Cerebellar nuclear complex (tissue), 1 donor: ENCODE measurements at regions not wholly inside any gene's neighbourhood (a gene's known extent, or its start where the extent isn't known, plus 50 kb on each side); places are given as distances from the start of the nearest gene placed in this dataset.
"Not testable (repeated sequence)": the region's sequence is repeated elsewhere in the genome, so short reads cannot be mapped to it uniquely, and the experiment has no call there.

Experiments
- DNase-seq, 2 experiments: peaks; one replicate each; lab custom pipeline; 2025; lab: John Stamatoyannopoulos, UW

DNA sequence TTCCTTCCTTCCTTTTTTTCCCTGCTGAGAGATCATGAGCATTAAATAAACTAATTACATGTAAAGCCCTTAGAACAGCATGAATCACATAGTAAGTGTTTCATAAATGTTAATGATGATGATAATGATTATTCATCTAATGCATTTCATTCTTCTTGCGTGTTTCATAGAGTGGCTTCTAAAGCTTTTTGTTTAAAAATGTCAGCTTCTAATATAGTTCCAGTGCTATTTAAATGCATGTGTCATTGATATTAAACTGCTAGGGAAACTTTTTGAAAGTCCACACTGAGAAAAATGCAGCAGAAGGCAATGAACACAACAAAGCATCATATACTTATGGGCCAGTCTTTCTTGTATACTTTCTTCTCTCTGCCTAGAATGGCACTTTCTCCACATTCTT is 894.8 kb downstream of the REEP3 start:
- no peak for DNase-seq

DNA sequence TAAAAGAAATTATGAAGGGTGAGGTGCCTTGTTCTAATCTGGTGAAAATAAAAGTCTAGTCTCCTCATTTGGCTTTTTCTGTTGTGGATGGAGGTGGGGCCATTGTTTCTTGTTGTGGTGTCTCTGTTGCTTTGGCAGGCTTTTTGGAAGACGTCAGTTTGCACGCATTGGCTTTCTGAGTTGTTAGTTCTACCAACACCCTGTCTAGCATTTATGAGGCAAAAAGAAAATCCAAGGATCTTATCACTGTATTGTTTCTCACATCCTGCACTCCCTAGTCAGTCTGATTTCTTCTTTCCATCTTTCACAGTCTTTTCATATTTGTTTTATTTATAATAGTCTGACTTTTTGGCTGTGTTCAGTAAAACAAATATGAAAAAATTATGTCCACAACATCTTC is 898.3 kb downstream of the REEP3 start:
- DNase-seq, result no peak

DNA sequence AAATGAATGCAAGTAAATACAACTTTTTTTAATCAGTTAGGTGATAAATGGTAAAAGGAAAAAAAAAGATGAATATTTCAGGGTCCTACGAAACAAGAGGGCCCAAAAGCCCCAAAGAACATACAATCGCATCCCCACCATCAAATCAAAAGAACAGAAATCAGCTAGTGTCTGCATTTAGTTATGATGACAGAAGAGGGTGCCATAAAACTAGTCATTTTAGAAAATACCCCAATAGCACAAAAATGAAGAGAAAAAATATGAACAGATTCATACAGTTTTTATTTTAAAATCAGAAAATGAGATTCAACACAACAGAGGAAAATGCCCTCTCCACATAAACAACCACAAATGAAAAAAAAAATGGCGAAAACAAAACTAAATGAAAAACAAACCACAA is 905.5 kb downstream of the REEP3 start:
- DNase-seq, result no peak

DNA sequence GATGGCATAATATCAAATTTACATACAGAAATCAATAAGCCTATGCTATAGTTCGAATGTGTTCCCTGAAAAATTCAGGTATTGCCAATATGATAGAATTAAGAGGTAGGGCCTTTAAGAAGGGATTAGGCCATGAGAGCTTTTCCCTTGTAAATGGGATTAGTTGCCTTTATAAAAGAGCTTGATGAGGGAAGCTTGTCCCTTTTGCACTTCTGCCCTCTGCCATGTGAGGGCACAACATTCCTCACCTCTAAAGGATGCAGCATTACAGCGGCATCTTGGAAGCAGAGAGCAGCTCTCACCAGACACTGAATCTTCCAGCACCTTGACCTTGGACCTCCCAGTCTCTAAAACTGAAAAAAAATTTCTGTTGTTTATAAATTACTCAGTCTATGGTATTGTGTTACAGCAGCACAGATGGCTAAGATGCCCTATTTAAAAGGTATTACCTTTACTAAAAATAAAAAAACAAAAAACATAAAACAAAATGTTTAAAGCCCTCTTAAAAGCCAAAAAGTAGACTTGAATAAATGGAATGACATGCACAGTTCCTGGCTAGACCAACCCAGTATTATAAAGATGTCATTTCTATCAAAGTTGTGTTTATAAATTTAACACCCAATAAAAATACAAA is 909.6 kb downstream of the REEP3 start:
- DNase-seq, result no peak

DNA sequence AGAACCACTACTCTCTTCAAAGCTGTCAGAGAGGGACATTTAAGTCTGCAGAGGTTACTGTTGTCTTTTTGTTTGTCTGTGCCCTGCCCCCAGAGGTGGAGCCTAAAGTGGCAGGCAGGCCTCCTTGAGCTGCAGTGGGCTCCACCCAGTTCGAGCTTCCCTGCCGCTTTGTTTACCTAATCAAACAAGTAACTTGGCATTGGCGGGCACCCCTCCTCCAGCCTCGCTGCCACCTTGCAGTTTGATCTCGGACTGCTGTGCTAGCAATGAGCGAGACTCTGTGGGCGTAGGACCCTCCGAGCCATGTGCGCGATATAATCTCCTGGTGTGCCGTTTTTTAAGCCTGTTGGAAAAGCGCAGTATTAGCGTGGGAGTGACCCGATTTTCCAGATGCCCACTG is 920.7 kb downstream of the REEP3 start:
- not testable (repeated sequence) for DNase-seq

DNA sequence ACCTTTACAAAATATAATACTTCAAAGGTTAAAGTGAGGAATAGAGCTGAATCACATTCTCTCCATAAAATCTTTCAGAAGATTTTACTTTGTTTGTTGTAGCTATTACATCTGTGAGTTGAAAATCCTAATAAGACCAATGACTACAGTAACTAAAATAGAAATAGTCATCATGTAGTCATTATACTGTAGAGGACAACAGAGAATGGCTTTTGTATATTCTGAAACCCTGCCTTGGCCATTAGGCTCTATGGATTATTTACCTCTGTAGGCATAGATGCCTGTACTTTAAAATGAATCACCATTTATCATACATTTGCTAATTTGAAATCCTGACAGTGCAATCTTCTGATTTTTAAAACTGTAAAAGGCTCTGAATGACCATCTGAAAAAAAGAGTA is 923.0 kb downstream of the REEP3 start:
- DNase-seq, result no peak

DNA sequence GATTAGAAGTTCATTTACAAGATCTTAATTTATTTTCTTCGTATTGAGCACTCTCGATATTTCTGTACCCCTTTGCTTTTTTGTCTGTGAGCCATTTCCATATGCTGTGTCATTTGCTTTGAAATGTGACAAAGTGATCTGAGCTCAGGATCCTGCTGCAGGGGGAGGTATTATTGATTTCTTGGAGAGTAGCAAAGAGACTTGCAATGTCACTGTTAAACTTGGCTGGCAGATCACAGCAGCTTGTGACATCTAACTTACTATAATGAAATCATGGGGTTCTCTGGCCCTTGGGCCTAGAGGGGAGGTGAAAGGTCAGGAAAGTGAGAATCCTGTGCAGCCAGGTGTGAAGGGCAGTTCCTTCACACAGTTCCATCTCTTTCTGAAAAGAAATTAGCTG is 923.4 kb downstream of the REEP3 start:
- DNase-seq, result no peak

DNA sequence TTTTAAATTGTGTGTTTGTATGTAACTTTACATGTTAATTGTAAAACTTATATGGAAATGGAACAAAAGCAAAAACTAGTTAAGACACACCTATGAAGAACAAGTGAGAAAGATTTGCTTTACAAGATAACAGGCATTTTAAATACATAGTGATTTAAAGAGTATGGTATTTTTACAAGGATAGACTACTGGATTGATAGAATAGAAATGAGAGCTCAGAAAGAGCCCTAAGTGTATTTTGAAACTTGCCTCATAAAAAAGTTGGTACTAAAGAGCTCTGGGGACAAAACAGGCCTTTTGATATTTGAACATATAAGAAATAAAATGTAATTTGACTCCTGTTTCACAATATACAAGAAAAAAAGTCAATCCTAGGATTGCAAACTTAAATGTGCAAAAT is 928.4 kb downstream of the REEP3 start:
- DNase-seq, result no peak

DNA sequence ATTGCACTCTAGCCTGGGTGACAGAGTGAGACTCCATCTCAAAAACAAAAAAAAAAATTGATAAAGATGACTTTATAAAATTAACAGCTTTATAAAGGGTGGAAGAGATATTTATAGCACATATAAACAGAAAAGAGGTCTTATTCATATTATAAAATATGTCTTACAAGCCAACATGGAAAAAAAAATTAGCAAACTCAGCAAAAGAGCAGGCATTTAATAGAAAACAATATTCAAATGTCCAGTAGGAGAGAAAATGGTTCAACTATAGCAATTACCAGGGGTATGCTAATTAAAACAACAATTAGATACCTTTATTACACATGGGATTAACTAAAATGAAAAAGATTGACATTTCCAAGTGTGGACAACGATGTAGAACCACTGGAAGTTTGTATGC is 929.1 kb downstream of the REEP3 start:
- DNase-seq, result no peak

DNA sequence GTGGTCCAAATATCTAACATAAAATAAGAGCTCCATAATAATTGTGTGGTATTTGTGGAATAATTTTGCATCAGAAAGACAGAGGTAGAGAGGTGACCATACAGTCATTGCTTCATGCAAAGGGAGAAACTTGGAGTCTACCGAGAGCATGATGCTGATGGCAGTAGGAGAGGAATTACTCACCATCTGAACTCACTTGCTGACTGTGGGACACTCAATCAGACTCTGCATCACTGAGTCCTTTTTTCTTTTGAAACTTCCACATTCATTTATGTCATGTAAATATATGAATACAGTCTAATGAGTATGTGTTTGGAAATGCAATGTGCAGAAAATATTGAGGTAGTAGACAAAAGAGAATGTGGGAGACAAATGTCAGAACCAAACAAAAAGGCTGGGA is 933.8 kb downstream of the REEP3 start:
- no peak for DNase-seq

DNA sequence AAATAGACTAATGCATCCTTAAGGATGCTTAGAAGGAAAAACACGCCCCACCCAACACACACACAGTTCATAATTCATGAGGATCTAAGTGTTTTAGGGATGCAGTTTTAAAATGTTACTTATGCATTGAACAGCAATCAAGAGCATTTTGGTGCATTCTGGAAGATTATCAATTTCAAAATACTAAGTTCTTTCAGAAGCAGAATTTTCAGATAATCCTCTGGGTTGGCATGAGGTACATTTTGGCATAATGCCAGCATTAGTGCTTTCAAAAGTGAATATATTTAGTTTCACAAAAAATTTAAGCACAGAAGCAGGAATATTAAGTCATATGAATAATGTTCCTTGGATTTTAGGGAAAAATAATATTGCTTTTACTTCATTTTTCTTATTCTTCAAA is 937.1 kb downstream of the REEP3 start:
- no peak for DNase-seq

DNA sequence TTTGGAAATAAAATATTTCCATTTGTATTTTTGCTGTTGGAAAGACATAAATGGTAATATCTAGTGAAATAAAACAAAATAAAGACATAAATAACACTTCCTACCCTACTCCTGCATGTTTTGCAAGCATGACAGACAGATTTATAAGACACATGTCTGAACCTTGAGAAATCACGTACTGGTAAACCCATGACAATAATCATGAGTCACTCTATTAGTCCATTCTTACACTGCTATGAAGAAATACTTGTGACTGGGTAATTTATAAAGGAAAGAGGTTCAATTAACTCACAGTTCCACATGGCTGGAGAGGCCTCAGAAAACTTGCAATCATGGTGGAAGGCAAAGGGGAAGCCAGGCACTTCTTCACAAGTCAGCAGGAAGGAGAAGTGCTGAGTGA is 942.2 kb downstream of the REEP3 start:
- DNase-seq, result no peak

DNA sequence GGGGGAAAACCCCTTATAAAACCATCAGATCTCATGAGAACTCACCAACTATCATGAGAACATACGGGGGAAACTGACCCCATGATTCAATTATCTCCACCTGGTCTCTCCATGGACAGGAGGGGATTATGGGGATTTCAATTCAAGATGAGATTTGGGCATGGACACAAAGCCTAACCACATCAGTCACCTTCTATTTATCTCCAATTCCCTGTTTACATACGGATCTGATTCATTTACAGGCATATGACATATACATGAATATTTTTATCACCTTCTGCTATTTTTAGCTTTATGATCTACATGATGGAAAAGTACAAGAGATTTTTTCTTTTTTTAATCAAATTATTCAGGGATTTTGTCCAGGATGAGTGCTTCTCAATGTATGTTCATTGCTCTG is 944.5 kb downstream of the REEP3 start:
- no peak for DNase-seq

DNA sequence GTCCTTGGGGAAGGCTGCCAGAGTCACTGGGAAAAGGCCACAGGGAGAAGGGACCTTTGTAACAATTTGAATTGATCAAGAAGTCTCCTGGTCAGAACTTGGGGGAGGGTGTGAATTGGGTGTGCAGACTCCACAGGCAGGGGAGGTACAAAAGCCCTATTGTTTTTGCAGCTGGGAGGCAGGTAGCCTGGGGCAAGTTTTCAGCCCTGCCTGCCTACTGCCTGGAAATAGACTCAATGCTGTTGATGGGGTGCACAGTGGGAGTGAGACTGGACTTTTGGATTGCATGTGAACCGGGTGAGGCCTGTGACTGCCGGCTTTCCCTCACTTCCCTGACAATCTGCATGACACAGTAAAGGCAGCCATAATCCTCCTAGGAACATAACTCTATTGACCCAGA is 947.0 kb downstream of the REEP3 start:
- no peak for DNase-seq

DNA sequence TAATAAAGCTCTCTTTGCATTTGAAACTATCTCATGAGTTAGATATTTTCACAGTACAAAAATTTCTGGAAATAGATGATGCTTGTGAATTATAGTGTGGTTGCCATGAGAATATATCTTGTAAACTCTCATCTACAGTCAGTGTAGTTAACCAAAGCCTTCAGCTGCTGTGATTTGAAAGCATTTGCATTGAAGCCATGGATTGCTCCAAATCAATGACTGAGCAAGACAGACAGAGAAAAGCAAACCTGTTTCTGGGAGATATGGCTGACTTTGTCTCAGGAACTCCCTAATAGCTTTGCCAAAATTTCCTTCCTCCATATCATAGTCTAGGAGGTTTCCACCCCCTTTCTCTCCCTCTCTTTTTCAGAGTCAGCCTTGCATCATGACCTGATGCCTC is 955.3 kb downstream of the REEP3 start:
- DNase-seq, result no peak

DNA sequence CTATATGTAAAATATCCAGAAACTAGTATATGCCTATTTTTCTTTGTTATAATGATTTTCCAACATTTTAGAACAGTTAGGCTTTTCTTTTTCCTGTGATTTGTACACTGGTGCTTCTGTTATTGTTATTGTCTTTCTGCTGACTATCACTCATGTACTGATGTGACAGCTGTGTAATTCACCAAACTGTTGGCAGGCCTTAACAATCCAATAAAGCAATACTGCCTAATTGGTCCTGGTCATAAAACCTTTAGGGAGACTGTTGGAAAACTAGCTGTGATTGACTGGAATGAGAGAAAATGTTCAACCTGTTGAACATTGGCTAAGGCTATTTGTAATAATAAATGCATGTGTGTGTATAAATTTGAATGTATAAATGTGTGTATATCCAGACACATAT is 956.6 kb downstream of the REEP3 start:
- no peak for DNase-seq

DNA sequence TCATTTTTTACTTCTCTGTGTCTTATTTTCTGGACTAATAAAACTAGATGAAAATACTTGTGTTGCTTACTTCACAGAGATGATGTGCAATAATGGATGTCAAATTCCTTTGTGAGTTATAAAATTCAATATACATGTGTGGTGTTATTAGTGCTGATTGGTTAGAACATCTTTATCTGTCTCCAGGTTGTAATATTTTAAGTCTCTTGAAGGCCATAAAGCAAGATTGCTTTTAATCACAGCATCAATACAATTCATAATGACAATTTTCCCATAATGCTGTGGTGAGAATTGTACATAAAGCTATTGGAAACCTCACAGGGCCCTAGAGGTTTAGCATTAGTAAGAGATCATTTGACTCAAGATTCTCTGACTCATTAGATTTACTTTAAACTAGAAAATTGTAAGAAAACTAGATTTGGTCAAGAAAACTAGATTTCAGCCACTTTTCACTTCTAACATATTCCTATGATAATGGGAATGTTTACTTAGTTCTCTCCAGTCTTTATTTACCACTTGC is 963.7 kb downstream of the REEP3 start:
- DNase-seq, result no peak

DNA sequence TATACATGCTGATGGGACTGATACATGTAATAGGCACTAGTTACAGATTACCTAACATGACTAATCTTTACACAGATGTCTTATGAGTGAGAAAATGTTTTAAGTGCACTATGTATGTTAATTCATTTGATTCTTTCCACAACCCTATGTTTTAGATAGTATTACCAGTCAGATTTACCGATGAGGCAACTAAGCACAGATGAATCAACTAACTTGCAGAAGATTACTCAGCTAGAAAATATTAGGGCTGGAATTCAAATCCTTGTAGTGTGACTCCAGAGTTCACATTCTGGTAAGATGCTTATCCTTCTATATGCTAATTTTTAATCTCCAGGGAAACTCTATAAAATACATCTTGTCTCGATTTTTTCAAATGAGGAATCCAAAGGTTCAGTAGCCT is 964.9 kb downstream of the REEP3 start:
- no peak for DNase-seq

DNA sequence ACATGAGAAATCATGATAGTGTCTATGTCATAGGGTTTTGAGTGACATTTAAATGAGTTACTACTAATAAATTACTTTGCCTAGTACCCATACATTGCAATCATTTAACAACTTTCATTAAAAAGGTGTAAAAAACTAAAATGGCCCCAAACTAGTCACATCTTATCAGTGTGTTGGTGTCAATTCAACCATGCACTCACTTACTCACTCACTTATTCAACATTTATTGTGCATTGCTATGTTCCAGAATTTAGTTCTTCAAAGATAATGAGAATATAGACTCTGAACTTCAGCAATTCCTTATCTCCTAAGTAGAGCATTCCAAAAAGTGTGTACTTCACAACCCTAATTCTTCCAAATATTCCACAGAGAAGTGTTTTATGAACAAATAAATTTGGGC is 965.7 kb downstream of the REEP3 start:
- DNase-seq, result no peak

DNA sequence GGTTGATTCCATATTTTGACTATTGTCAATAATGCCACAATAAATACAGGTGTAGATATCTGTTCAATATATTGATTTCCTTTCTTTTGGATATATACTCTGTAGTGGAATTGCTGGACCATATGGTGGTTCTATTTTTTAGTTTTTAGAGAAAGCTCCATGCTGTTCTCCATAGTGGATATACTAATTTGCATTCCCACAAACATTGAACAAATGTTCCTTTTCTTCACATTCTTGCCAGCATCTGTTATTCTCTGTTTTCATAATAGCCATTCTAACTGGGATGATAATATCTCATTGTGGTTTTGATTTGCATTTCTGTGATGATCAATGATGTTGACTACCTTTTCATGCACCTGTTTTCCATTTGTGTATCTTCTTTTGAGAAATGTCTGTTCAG is 973.7 kb downstream of the REEP3 start:
- DNase-seq, result no peak

DNA sequence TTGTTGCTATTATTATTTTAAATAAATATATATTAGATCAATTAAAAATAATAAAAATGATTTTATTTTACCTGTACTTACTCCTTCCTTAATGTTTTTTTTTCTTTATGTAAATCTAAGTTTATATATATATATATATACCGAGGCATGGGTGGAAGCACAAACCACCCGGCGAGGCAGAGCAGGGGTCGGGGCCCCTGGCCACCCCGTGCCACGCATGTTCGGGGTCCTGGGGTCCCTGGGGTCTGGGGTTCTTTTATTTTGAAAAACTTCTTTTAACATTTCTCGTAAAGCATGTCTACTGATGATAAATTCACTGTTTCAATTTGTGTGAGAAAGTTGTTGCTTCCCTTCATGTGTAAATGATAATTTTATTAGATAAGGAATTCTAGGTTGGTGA is 976.1 kb downstream of the REEP3 start:
- no peak for DNase-seq

DNA sequence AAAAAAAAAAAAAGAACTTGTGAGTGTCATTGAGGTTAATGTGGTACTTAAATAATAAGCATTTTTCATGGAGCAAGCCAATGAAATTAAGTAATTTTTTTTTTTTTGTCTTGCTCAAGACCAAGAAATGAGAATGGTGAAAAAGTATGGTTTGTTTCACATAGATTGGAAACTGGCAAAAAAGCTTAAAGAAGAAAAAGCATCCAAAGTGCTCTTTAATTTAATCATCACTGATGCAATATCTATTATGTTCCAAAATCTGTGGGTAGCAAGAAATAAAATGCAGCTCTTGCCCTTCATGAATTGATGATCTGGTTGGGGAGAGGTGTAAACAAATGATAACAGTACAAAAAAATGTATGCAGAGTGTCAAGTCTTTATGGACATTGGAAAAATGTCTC is 980.6 kb downstream of the REEP3 start:
- DNase-seq, result no peak

DNA sequence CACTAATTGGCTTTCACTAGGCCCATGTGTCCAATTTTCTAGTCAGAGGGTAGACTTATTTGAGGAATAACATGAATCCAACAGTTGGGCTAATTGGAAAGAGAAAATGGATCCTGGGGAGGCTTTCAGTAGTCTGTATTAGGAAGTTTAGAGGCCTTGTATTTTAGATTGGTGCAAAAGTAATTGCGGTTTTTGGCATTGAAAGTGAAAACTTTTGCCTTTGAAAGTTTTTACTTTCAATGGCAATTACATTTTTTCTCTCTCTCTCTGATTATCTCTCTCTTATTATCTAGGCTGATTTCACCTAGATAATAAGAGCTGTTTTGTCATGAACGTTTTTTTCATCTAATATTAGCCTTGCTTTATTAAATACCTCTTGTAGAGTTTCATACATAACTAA is 981.7 kb downstream of the REEP3 start:
- no peak for DNase-seq

DNA sequence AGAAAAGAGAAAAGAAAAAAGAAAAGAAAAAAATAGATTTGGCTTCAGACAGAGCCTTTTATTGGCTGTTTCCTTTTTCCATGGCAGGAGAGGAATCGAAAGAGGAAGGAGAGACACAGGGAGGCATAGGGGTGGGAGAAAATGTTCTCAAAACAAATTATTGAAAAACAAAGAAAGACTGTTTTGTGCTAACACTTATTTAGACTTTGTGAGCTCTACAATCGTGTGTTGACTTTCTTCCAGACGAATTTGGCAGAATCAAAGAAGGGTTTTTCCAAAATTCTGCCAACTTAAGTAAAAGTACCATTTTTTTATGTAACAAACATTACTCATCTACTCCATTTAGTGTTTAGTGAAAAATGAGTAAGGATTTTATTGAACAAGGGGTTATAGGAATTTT is 982.2 kb downstream of the REEP3 start:
- no peak for DNase-seq

DNA sequence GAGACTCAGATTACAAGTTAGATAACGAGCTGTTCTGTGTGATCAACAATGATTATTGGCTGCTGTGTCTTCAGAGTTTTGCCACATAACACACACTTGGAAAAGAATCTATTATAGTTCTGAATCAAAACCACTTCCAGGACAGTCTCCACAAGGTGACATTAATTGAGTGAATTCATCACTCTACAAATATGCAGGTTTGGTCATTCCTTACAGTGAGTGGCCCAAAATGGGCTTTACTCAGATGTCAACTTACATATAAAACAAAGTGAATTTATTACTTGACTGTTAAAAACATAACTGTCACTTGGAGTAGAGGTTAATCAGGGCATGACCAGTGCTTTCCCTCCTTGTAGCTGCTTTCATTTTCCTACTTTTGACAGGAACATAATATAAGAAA is 984.3 kb downstream of the REEP3 start:
- DNase-seq, result no peak
